GM12878 (cell line): ENCODE measurements at regions not wholly inside any gene's neighbourhood (a gene's known extent, or its start where the extent isn't known, plus 50 kb on each side); places are given as distances from the start of the nearest gene placed in this dataset.

Source experiments
- ATAC-seq: fragments of 200-7000 bp; cut with Tn5 transposase; 3 replicates; pipeline ENCODE4 v1.9.1; 2020; ENCODE audit warnings: mild to moderate bottlenecking, moderate library complexity
- BruUV-seq: library from RNA; stranded (reverse); fragments of 400-500 nt; replicated peaks from 2 replicates; lab custom pipeline; 2021; lab: Mats Ljungman, UMichigan
- CTCF ChIA-PET: fragments of 300-600 bp; sonication (Branson Sonifier 250); formaldehyde crosslinking; extraction: SDS; loops from one replicate; lab custom pipeline; 2021; ENCODE audit warnings: inconsistent platforms; lab: Yijun Ruan, JAX
- POLR2A ChIA-PET: fragments of 350-600 bp; formaldehyde crosslinking; extraction: SDS; loops from one replicate; lab custom pipeline; 2021; ENCODE audit warnings: inconsistent platforms; lab: Charles Lee
- RAD21 ChIA-PET: fragments of 300-600 bp; sonication (Branson Sonifier 250); formaldehyde crosslinking; loops from one replicate; lab custom pipeline; 2023; ENCODE audit warnings: antibody characterized with exemption; ENCODE audit not compliant: unreplicated experiment; lab: Charles Lee
- SMC1A ChIA-PET: fragments of 300-600 bp; sonication (Branson Sonifier 250); formaldehyde crosslinking; loops from one replicate; lab custom pipeline; 2023; ENCODE audit not compliant: unreplicated experiment, uncharacterized antibody; lab: Charles Lee
- DNase-seq: peaks from one replicate; pipeline ENCODE4 v3.0.0-alpha.2; 2011; ENCODE audit warnings: low read depth, low spot score
- FAIRE-seq: peaks from 3 replicates; lab custom pipeline; 2011; peaks lifted over from hg19 to GRCh38; lab: Jason Lieb, UNC
- H2AFZ ChIP-seq: 2 replicates; pipeline ENCODE4 v1.6.0; 2011; ENCODE audit warnings: low read depth, low read length, control low read depth; ENCODE audit not compliant: control insufficient read depth
- H3K27ac ChIP-seq: 2 replicates; pipeline ENCODE4 v1.5.1; 2011; ENCODE audit warnings: control low read depth; ENCODE audit not compliant: control insufficient read depth, insufficient read depth
- H3K27me3 ChIP-seq, 2 experiments: replicated peaks in 1 of 2; 2 replicates each; pipeline versions ENCODE4 v1.6.0 to v1.6.1; 2011; ENCODE audit warnings: low read length in 1 of 2; ENCODE audit not compliant: control insufficient read depth in 2 of 2, insufficient read depth in 2 of 2
- H3K36me3 ChIP-seq, 2 experiments: 2 replicates each; pipeline ENCODE4 v1.5.1; 2011; ENCODE audit warnings: low read length in 1 of 2; ENCODE audit not compliant: control insufficient read depth in 2 of 2, insufficient read depth in 2 of 2
- H3K4me1 ChIP-seq: 2 replicates; pipeline ENCODE4 v1.6.1; 2011; ENCODE audit warnings: mild to moderate bottlenecking, low read length, moderate library complexity, mixed read lengths; ENCODE audit not compliant: control insufficient read depth, insufficient read depth
- H3K4me2 ChIP-seq: 2 replicates; pipeline ENCODE4 v1.6.0; 2011; ENCODE audit warnings: control low read depth; ENCODE audit not compliant: control insufficient read depth, insufficient read depth
- H3K4me3 ChIP-seq: fragments of 200-600 bp; sonication (generic); 2 replicates; pipeline ENCODE4 v1.5.1; 2016
- H3K79me2 ChIP-seq: 2 replicates; pipeline ENCODE4 v1.6.0; 2011; ENCODE audit warnings: low read length; ENCODE audit not compliant: control insufficient read depth, insufficient read depth
- H3K9ac ChIP-seq: 2 replicates; pipeline ENCODE4 v1.8.0; 2011; ENCODE audit warnings: low read length, control low read depth, mixed read lengths; ENCODE audit not compliant: control insufficient read depth, insufficient read depth
- H3K9me3 ChIP-seq: replicated peaks from 3 replicates; pipeline ENCODE4 v1.5.1; 2011; ENCODE audit warnings: mild to moderate bottlenecking, low read length; ENCODE audit not compliant: control insufficient read depth, insufficient read depth
- H4K20me1 ChIP-seq: 2 replicates; pipeline ENCODE4 v1.6.0; 2011; ENCODE audit not compliant: control insufficient read depth, insufficient read depth
- ASH2L ChIP-seq: fragments of 300-600, 200-600 bp; sonication (generic); IDR thresholded peaks from 2 replicates; pipeline ENCODE4 v1.6.1; 2017; ENCODE audit warnings: low read depth, mild to moderate bottlenecking, borderline replicate concordance
- MTA3 ChIP-seq: IDR thresholded peaks from 2 replicates; pipeline ENCODE4 v1.6.1; 2012; ENCODE audit warnings: low read length, inconsistent platforms, borderline replicate concordance
- NFYA ChIP-seq: IDR thresholded peaks from 2 replicates; pipeline ENCODE4 v1.6.1; 2011; ENCODE audit warnings: low read depth, mild to moderate bottlenecking, low read length, improper control_type of control experiment, borderline replicate concordance
- RAD21 ChIP-seq: IDR thresholded peaks from 2 replicates; pipeline ENCODE4 v1.6.1; 2011; ENCODE audit warnings: mild to moderate bottlenecking, low read depth, low read length, moderate library complexity; ENCODE audit not compliant: insufficient read depth
- REST ChIP-seq: IDR thresholded peaks from 2 replicates; pipeline ENCODE4 v1.6.1; 2012; ENCODE audit warnings: mild to moderate bottlenecking, low read depth, low read length
- SREBF2 ChIP-seq: IDR thresholded peaks from 2 replicates; pipeline ENCODE4 v1.6.1; 2012; ENCODE audit warnings: mild to moderate bottlenecking, low read length
- SUPT20H ChIP-seq: IDR thresholded peaks from 2 replicates; pipeline ENCODE4 v1.6.1; 2011; ENCODE audit warnings: low read depth, mild to moderate bottlenecking, low read length, moderate library complexity, borderline replicate concordance; ENCODE audit not compliant: control insufficient read depth
- TCF7 ChIP-seq: IDR thresholded peaks from 2 replicates; pipeline ENCODE4 v1.6.1; 2014; ENCODE audit warnings: antibody characterized with exemption, borderline replicate concordance
- WGBS: methylation state at CpG from one replicate; pipeline ENCODE4 v1.1.6; 2016; ENCODE audit warnings: low lambda C conversion rate; ENCODE audit not compliant: insufficient replicate concordance, insufficient coverage; ENCODE audit errors: missing lambda C conversion rate; 5-methylcytosine and 5-hydroxymethylcytosine counted together
- in situ Hi-C: fragments of 300-500 bp; cut with MboI; formaldehyde crosslinking; loops from 9 replicates; pipeline ENCODE4 v1.14.3; 2018; ENCODE audit warnings: mixed read lengths
- intact Hi-C: fragments of 100-400 bp; cut with micrococcal nuclease; formaldehyde crosslinking; loops from one replicate; pipeline ENCODE4 v1.14.2; 2022; ENCODE audit not compliant: unreplicated experiment
- TF ChIP-seq, protein P1 (sequence below): IDR thresholded peaks from 2 replicates; pipeline ENCODE4 v1.6.1; 2011; ENCODE audit warnings: mild to moderate bottlenecking, low read depth, low read length, moderate library complexity; ENCODE audit not compliant: insufficient replicate concordance

DNA sequence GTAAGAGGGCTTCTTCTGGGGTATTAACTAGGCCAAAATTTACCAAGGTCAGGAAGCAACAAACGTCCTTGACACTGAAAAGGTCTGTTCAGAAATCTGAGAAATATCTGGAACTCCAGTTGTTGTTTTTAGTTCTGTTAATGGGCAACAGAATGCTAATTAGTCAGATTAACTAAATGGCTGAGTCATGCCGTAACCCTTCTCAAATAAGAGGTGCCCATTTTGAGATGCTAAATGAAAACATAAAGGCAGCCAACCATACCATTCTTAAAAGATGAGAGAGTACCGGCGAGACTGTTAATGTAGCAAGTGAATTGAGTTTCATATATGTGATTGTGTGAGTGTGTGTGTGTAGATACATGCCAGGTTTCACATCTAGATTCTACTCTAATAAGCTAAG, 147.9 kb upstream of the GAREM1 start:
- in situ Hi-C loops, result no loop called here
- TF ChIP-seq SUPT20H (no peak), REST (no peak), ASH2L (no peak), RAD21 (no peak), MTA3 (no peak), SREBF2 (no peak), NFYA (no peak), TCF7 (no peak)
- TF ChIP-seq, protein P1, sequence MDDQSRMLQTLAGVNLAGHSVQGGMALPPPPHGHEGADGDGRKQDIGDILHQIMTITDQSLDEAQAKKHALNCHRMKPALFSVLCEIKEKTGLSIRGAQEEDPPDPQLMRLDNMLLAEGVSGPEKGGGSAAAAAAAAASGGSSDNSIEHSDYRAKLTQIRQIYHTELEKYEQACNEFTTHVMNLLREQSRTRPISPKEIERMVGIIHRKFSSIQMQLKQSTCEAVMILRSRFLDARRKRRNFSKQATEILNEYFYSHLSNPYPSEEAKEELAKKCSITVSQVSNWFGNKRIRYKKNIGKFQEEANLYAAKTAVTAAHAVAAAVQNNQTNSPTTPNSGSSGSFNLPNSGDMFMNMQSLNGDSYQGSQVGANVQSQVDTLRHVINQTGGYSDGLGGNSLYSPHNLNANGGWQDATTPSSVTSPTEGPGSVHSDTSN, result no peak
- FAIRE-seq (no peak), ATAC-seq (no peak), DNase-seq (no peak)
- 46% methylated on average over 4 of the region's 4 CpGs for WGBS
- Histone ChIP-seq H2AFZ (no peak overlapping the region), H3K4me1 (no peaks in the 10 kb centered on the region), H3K79me2 (no peaks in the 10 kb centered on the region), H3K4me2 (no peak overlapping the region), H3K9me3 (no peaks in the 10 kb centered on the region), H4K20me1 (no peaks in the 10 kb centered on the region), H3K27me3 (no peaks in the 10 kb centered on the region), H3K27ac (no peak overlapping the region), H3K4me3 (no peak overlapping the region), H3K36me3 (no peaks in the 10 kb centered on the region), H3K9ac (no peak overlapping the region)
- SMC1A ChIA-PET, result interaction anchor here (0.6 kb wide), 1 partner anchor 12 kb away, joined by 3 read pairs; no protein-coding TSS in a partner anchor
- BruUV-seq, result no TSS peak
- intact Hi-C loops, result loop anchor here (10.0 kb wide), 1 partner anchor 64 kb away; no protein-coding TSS in a partner anchor
- RAD21 ChIA-PET, result no interaction called here
- CTCF ChIA-PET, result no interaction called here
- POLR2A ChIA-PET, result no interaction called here
